ENCODE measurements at regions not wholly inside any gene's neighbourhood (a gene's known extent, or its start where the extent isn't known, plus 50 kb on each side); places are given as distances from the start of the nearest gene placed in this dataset.

DNA sequence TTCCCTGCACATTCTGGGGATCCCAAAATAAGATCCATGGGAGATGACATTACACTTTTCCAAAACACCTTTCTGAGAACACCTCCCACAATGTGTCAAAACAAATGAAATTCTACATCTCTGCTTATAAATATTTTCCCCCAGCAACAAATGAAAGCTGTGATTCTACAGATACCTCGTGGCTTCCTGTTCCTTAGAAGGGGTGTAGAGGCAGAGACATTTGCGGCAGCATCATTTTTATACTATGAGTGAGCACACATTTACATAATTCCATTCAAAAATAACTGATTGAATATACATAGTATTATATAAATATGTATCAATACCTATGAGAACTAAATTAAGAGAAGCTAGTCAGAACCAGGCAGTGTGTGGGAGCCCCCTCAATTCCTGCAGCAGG lies 213.9 kb upstream of the JARID2 start:
- WGBS (ENCODE audit: low lambda C conversion rate), result 48% methylated on average over 2 of the region's 2 CpGs
- H3K79me2 ChIP-seq (ENCODE audit: insufficient read depth, low read length), result no peaks in the 10 kb centered on the region
- H3K4me3 ChIP-seq (replicated peaks in 1 of 3; ENCODE audit: insufficient read depth in 1 of 3, low read depth in 2 of 3, low read length in 3 of 3), result no peak overlapping the region
- H3K36me3 ChIP-seq (replicated peaks in 1 of 2; ENCODE audit: control insufficient read depth in 1 of 2, insufficient read depth in 2 of 2, low read length in 2 of 2), result no peaks in the 10 kb centered on the region
- H4K20me1 ChIP-seq (ENCODE audit: insufficient read depth, low read length), result no peaks in the 10 kb centered on the region
- no peak overlapping the region for H3K9ac ChIP-seq (ENCODE audit: insufficient read depth, low read depth, low read length)
- ATAC-seq (no peak), FAIRE-seq (no peak), DNase-seq (ENCODE audit: low spot score) (no peak)
- TF ChIP-seq ZNF224 (CRISPR knock-in tag; IDR thresholded peaks at IDR 0.05) (no peak), THYN1 (CRISPR knock-in tag; IDR thresholded peaks at IDR 0.05; ENCODE audit: borderline replicate concordance, low read depth) (no peak), ZNF354B (CRISPR knock-in tag; IDR thresholded peaks at IDR 0.05) (no peak)
- TF ChIP-seq, protein P1, sequence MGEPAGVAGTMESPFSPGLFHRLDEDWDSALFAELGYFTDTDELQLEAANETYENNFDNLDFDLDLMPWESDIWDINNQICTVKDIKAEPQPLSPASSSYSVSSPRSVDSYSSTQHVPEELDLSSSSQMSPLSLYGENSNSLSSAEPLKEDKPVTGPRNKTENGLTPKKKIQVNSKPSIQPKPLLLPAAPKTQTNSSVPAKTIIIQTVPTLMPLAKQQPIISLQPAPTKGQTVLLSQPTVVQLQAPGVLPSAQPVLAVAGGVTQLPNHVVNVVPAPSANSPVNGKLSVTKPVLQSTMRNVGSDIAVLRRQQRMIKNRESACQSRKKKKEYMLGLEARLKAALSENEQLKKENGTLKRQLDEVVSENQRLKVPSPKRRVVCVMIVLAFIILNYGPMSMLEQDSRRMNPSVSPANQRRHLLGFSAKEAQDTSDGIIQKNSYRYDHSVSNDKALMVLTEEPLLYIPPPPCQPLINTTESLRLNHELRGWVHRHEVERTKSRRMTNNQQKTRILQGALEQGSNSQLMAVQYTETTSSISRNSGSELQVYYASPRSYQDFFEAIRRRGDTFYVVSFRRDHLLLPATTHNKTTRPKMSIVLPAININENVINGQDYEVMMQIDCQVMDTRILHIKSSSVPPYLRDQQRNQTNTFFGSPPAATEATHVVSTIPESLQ (CRISPR knock-in tag; conservative IDR thresholded peaks at IDR 0.05), result no peak
- TF ChIP-seq, protein P2, sequence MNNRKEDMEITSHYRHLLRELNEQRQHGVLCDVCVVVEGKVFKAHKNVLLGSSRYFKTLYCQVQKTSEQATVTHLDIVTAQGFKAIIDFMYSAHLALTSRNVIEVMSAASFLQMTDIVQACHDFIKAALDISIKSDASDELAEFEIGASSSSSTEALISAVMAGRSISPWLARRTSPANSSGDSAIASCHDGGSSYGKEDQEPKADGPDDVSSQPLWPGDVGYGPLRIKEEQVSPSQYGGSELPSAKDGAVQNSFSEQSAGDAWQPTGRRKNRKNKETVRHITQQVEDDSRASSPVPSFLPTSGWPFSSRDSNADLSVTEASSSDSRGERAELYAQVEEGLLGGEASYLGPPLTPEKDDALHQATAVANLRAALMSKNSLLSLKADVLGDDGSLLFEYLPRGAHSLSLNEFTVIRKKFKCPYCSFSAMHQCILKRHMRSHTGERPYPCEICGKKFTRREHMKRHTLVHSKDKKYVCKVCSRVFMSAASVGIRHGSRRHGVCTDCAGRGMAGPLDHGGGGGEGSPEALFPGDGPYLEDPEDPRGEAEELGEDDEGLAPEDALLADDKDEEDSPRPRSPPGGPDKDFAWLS (CRISPR knock-in tag; IDR thresholded peaks at IDR 0.05; ENCODE audit: borderline replicate concordance), result no peak
- TF ChIP-seq, protein P3, sequence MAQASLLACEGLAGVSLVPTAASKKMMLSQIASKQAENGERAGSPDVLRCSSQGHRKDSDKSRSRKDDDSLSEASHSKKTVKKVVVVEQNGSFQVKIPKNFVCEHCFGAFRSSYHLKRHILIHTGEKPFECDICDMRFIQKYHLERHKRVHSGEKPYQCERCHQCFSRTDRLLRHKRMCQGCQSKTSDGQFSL (CRISPR knock-in tag; IDR thresholded peaks at IDR 0.05), result no peak
- TF ChIP-seq, protein P4, sequence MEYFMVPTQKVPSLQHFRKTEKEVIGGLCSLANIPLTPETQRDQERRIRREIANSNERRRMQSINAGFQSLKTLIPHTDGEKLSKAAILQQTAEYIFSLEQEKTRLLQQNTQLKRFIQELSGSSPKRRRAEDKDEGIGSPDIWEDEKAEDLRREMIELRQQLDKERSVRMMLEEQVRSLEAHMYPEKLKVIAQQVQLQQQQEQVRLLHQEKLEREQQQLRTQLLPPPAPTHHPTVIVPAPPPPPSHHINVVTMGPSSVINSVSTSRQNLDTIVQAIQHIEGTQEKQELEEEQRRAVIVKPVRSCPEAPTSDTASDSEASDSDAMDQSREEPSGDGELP (IDR thresholded peaks at IDR 0.05; ENCODE audit: borderline replicate concordance, low read depth), result no peak
- TF ChIP-seq, protein P5, sequence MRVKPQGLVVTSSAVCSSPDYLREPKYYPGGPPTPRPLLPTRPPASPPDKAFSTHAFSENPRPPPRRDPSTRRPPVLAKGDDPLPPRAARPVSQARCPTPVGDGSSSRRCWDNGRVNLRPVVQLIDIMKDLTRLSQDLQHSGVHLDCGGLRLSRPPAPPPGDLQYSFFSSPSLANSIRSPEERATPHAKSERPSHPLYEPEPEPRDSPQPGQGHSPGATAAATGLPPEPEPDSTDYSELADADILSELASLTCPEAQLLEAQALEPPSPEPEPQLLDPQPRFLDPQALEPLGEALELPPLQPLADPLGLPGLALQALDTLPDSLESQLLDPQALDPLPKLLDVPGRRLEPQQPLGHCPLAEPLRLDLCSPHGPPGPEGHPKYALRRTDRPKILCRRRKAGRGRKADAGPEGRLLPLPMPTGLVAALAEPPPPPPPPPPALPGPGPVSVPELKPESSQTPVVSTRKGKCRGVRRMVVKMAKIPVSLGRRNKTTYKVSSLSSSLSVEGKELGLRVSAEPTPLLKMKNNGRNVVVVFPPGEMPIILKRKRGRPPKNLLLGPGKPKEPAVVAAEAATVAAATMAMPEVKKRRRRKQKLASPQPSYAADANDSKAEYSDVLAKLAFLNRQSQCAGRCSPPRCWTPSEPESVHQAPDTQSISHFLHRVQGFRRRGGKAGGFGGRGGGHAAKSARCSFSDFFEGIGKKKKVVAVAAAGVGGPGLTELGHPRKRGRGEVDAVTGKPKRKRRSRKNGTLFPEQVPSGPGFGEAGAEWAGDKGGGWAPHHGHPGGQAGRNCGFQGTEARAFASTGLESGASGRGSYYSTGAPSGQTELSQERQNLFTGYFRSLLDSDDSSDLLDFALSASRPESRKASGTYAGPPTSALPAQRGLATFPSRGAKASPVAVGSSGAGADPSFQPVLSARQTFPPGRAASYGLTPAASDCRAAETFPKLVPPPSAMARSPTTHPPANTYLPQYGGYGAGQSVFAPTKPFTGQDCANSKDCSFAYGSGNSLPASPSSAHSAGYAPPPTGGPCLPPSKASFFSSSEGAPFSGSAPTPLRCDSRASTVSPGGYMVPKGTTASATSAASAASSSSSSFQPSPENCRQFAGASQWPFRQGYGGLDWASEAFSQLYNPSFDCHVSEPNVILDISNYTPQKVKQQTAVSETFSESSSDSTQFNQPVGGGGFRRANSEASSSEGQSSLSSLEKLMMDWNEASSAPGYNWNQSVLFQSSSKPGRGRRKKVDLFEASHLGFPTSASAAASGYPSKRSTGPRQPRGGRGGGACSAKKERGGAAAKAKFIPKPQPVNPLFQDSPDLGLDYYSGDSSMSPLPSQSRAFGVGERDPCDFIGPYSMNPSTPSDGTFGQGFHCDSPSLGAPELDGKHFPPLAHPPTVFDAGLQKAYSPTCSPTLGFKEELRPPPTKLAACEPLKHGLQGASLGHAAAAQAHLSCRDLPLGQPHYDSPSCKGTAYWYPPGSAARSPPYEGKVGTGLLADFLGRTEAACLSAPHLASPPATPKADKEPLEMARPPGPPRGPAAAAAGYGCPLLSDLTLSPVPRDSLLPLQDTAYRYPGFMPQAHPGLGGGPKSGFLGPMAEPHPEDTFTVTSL (CRISPR knock-in tag; IDR thresholded peaks at IDR 0.05; ENCODE audit: borderline replicate concordance), result no peak
- H3K27ac ChIP-seq (ENCODE audit: extremely low read length, insufficient read depth, low read length), result no peak overlapping the region
- H2AFZ ChIP-seq (ENCODE audit: low read length), result no peak overlapping the region
- ChIA-PET CTCF (ENCODE audit: low intra/inter-chr PET ratio, low total read pairs) (no interaction called here), POLR2A (no interaction called here)
- H3K4me2 ChIP-seq (ENCODE audit: low read depth, low read length), result no peak overlapping the region
- in situ Hi-C loops (cut with HindIII; ENCODE audit: extremely low pct_ligation_motif_present, low pct_unique_long_range_greater_than_20kb) (no loop called here), intact Hi-C loops (cut with micrococcal nuclease; ENCODE audit: unreplicated experiment) (loop anchor here (10.0 kb wide), 1 partner anchor 213 kb away; the partner anchor contains the start of gene JARID2)
- peaks cover 21% of the 10 kb centered on the region for H3K4me1 ChIP-seq (ENCODE audit: insufficient read depth, low read length)
- H3K27me3 ChIP-seq (ENCODE audit: control insufficient read depth in 1 of 2, insufficient read depth in 2 of 2, low read length in 2 of 2), result no peaks in the 10 kb centered on the region
- H3K9me3 ChIP-seq (ENCODE audit: low read length), result 0 out of 2 replicates have a peak, but pooled peaks cover 7% of the 10 kb centered on the region
- no TSS peak for BruUV-seq (replicated peaks)

Data from HepG2 (cell line).